Keratinocyte (primary cell): ENCODE measurements at regions not wholly inside any gene's neighbourhood (a gene's known extent, or its start where the extent isn't known, plus 50 kb on each side); places are given as distances from the start of the nearest gene placed in this dataset.

ENCODE experiments used
- DNase-seq: peaks from one replicate; pipeline ENCODE4 v3.0.0-alpha.2; 2011; ENCODE audit warnings: low read depth, missing footprints, low spot score
- FAIRE-seq: peaks from 2 replicates; lab custom pipeline; 2011; peaks lifted over from hg19 to GRCh38; lab: Jason Lieb, UNC
- H2AFZ ChIP-seq: 2 replicates; pipeline ENCODE4 v1.6.0; 2012; ENCODE audit warnings: low read length, control low read depth, inconsistent platforms; ENCODE audit not compliant: control insufficient read depth
- H3K27ac ChIP-seq: 2 replicates; pipeline ENCODE4 v1.5.1; 2011; ENCODE audit warnings: low read length; ENCODE audit not compliant: control insufficient read depth, insufficient read depth
- H3K27me3 ChIP-seq: 3 replicates; pipeline ENCODE4 v1.6.0; 2011; ENCODE audit warnings: low read length; ENCODE audit not compliant: control insufficient read depth, insufficient read depth; ENCODE audit errors: extremely low read depth
- H3K36me3 ChIP-seq, 2 experiments: 2 replicates in 1 of 2; 3 replicates in 1 of 2; pipeline ENCODE4 v1.5.1; 2011; ENCODE audit warnings: low read length in 2 of 2, mild to moderate bottlenecking in 1 of 2; ENCODE audit not compliant: control insufficient read depth in 2 of 2, insufficient read depth in 2 of 2; ENCODE audit errors: extremely low read depth in 1 of 2
- H3K4me1 ChIP-seq: 3 replicates; pipeline ENCODE4 v1.5.1; 2011; ENCODE audit warnings: low read length; ENCODE audit not compliant: control insufficient read depth, insufficient read depth; ENCODE audit errors: extremely low read depth
- H3K4me2 ChIP-seq: 3 replicates; pipeline ENCODE4 v1.6.0; 2011; ENCODE audit warnings: low read depth, low read length; ENCODE audit not compliant: control insufficient read depth, insufficient read depth; ENCODE audit errors: extremely low read depth
- H3K4me3 ChIP-seq, 3 experiments: fragments of 200-600 bp in 1 of 3; sonication (generic) in 1 of 3; 2 replicates in 2 of 3; 3 replicates in 1 of 3; pipeline ENCODE4 v1.5.1; 2011 to 2016; ENCODE audit warnings: low read length in 3 of 3, mild to moderate bottlenecking in 3 of 3, control low read depth in 2 of 3, inconsistent platforms in 1 of 3, low read depth in 1 of 3, mixed read lengths in 1 of 3, mixed run types in 1 of 3, moderate library complexity in 1 of 3; ENCODE audit not compliant: control insufficient read depth in 2 of 3, insufficient read depth in 2 of 3; ENCODE audit errors: extremely low read depth in 1 of 3
- H3K79me2 ChIP-seq: 2 replicates; pipeline ENCODE4 v1.6.0; 2012; ENCODE audit warnings: low read length; ENCODE audit not compliant: control insufficient read depth, insufficient read depth
- H3K9ac ChIP-seq: 3 replicates; pipeline ENCODE4 v1.6.0; 2011; ENCODE audit warnings: low read length; ENCODE audit not compliant: control insufficient read depth, insufficient read depth; ENCODE audit errors: extremely low read depth
- H3K9me1 ChIP-seq: 3 replicates; pipeline ENCODE4 v1.6.0; 2011; ENCODE audit warnings: low read length; ENCODE audit not compliant: control insufficient read depth, insufficient read depth; ENCODE audit errors: extremely low read depth
- H3K9me3 ChIP-seq: 2 replicates; pipeline ENCODE4 v1.5.1; 2012; ENCODE audit warnings: low read depth, low read length; ENCODE audit not compliant: control insufficient read depth
- H4K20me1 ChIP-seq: 3 replicates; pipeline ENCODE4 v1.6.0; 2011; ENCODE audit warnings: low read length; ENCODE audit not compliant: control insufficient read depth, insufficient read depth; ENCODE audit errors: extremely low read depth
- CTCF ChIP-seq, 3 experiments: IDR thresholded peaks in 1 of 3; conservative IDR thresholded peaks in 1 of 3; optimal IDR thresholded peaks in 1 of 3; 2 replicates in 2 of 3; 3 replicates in 1 of 3; pipeline versions ENCODE3 to v1.5.1; 2011; ENCODE audit warnings: low read length in 3 of 3, mild to moderate bottlenecking in 3 of 3, moderate library complexity in 2 of 3, control low read depth in 1 of 3, inconsistent platforms in 1 of 3; ENCODE audit not compliant: insufficient read depth in 2 of 3; ENCODE audit errors: extremely low read depth in 1 of 3
- EZH2 ChIP-seq: IDR thresholded peaks from one replicate; pipeline ENCODE4 v1.6.1; 2012; ENCODE audit warnings: inconsistent platforms, mild to moderate bottlenecking, low read length, moderate library complexity
- dilution Hi-C: fragments of 300-500 bp; cut with MboI; formaldehyde crosslinking; loops from one replicate; pipeline ENCODE4 v1.7.0; 2020; ENCODE audit warnings: low sequenced_read_pairs; ENCODE audit not compliant: extremely low pct_ligation_motif_present

- Histone ChIP-seq H3K9ac (no peak overlapping the region), H3K36me3 (no peaks in the 10 kb centered on the region), H4K20me1 (no peaks in the 10 kb centered on the region), H3K27me3 (no peaks in the 10 kb centered on the region), H3K27ac (no peak overlapping the region), H3K4me2 (no peak overlapping the region), H3K9me1 (no peaks in the 10 kb centered on the region), H2AFZ (no peak overlapping the region), H3K4me3 (no peak overlapping the region), H3K9me3 (no peaks in the 10 kb centered on the region), H3K4me1 (no peaks in the 10 kb centered on the region), H3K79me2 (no peaks in the 10 kb centered on the region)
- dilution Hi-C loops: loop anchor here (25.0 kb wide), 1 partner anchor 128 kb away; no protein-coding TSS in a partner anchor
- FAIRE-seq (no peak), DNase-seq (no peak)
- TF ChIP-seq CTCF (optimal IDR thresholded peaks at IDR 0.05 in 1 of 3, IDR thresholded peaks at IDR 0.05 in 1 of 3, conservative IDR thresholded peaks at IDR 0.05 in 1 of 3; ENCODE audit: extremely low read depth in 1 of 3, insufficient read depth in 2 of 3, low read length in 3 of 3) (no peak), EZH2 (no peak)
These were observed 138.4 kb upstream of the IPO9 start for GRCh38 chr1:201690528-201690927.

DNA sequence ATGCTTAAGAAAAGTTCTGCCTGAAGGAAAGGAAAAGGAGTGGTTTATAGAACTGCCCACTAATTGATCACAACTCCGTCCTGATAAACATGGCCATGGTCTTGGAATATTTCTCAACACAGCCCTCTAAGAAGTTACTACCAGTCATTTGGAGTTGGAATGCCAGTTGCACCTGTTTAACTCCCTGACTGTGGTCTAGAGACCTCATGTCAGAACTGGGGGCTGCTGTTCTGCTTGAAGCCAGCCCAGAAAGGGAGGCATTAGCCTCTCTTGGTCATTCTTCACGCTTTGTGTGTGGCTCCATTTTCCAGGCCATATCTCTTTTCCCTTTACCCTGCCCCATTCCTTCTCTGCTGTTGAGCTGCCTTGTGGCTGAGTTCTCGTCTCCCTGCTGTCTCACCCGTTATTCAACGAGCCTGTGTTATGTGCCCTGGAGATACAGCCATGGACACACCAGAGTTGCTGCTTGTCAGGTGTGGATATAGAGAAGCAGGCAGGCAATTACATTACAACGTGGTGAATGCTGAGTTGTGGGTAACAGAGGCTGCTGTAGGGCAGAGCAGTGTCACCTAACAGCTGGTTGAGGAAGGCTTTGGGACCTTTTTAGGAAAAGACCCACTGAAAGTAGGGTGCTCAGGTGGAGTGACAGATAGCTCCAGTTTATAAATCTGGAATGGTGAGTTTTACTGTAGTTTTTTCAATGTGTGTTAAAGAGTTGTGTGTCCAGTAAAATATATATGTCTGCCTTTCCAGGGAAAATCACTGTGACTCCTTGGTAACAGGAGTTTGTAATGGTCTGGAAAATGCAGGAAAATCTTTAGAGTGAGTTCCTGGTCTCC is 137.0 kb upstream of the IPO9 start:
- FAIRE-seq: no peak
- no peak for DNase-seq
- no peak overlapping the region for H2AFZ ChIP-seq
- dilution Hi-C loops: loop anchor here (25.0 kb wide), 1 partner anchor 130 kb away; no protein-coding TSS in a partner anchor
- H3K9ac ChIP-seq: no peak overlapping the region
- no peak for TF ChIP-seq CTCF (optimal IDR thresholded peaks at IDR 0.05 in 1 of 3, IDR thresholded peaks at IDR 0.05 in 1 of 3, conservative IDR thresholded peaks at IDR 0.05 in 1 of 3; ENCODE audit: extremely low read depth in 1 of 3, insufficient read depth in 2 of 3, low read length in 3 of 3)
- no peak overlapping the region for H3K4me2 ChIP-seq
- no peaks in the 10 kb centered on the region for H3K79me2 ChIP-seq
- H3K9me3 ChIP-seq: no peaks in the 10 kb centered on the region
- H3K9me1 ChIP-seq: no peaks in the 10 kb centered on the region
- H3K4me3 ChIP-seq: no peak overlapping the region
- no peaks in the 10 kb centered on the region for H3K27me3 ChIP-seq
- H3K4me1 ChIP-seq: peaks cover 12% of the 10 kb centered on the region
- no peaks in the 10 kb centered on the region for H4K20me1 ChIP-seq
- no peaks in the 10 kb centered on the region for H3K36me3 ChIP-seq
- no peak overlapping the region for H3K27ac ChIP-seq
